ENCODE measurements at regions not wholly inside any gene's neighbourhood (a gene's known extent, or its start where the extent isn't known, plus 50 kb on each side); places are given as distances from the start of the nearest gene placed in this dataset.
"Not testable (repeated sequence)": the region's sequence is repeated elsewhere in the genome, so short reads cannot be mapped to it uniquely, and the experiment has no call there.

GRCh38 chr1:98575955-98576354, 85.6 kb upstream of the SNX7 start:
- TF ChIP-seq, protein P1, sequence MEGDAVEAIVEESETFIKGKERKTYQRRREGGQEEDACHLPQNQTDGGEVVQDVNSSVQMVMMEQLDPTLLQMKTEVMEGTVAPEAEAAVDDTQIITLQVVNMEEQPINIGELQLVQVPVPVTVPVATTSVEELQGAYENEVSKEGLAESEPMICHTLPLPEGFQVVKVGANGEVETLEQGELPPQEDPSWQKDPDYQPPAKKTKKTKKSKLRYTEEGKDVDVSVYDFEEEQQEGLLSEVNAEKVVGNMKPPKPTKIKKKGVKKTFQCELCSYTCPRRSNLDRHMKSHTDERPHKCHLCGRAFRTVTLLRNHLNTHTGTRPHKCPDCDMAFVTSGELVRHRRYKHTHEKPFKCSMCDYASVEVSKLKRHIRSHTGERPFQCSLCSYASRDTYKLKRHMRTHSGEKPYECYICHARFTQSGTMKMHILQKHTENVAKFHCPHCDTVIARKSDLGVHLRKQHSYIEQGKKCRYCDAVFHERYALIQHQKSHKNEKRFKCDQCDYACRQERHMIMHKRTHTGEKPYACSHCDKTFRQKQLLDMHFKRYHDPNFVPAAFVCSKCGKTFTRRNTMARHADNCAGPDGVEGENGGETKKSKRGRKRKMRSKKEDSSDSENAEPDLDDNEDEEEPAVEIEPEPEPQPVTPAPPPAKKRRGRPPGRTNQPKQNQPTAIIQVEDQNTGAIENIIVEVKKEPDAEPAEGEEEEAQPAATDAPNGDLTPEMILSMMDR (IDR thresholded peaks at IDR 0.05; ENCODE audit: insufficient read depth, missing control alignments), result no peak
- DNase-seq (ENCODE audit: insufficient read length, low spot score) (no peak), FAIRE-seq (no peak)

- FAIRE-seq, result peak; percentile 25
- no peak for DNase-seq (ENCODE audit: insufficient read length, low spot score)
- TF ChIP-seq, protein P1 (IDR thresholded peaks at IDR 0.05; ENCODE audit: insufficient read depth, missing control alignments), result no peak
These were observed 95.6 kb upstream of the SNX7 start for GRCh38 chr1:98565951-98566350.

DNA sequence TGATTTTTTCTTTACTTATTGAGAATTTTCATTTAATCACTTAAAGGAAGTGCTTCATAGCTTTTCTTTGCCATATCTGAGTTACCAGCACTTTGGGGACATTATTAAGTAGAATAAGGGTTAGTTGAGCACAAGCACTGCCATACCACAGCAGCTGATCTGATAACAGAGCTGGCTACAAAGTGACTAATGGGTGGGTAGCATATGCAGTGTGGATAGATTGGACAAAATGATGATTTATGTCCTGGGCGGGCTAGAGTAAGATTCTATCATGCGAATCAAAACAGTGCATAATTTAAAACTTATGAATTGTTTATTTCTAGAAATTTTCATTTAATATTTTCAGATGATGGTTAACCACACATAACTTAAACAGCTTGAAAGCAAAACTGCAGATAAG, 102.2 kb upstream of the SNX7 start:
- TF ChIP-seq, protein P1 (IDR thresholded peaks at IDR 0.05; ENCODE audit: insufficient read depth, missing control alignments), result no peak
- no peak for DNase-seq (ENCODE audit: insufficient read length, low spot score)
- no peak for FAIRE-seq

- TF ChIP-seq, protein P1 (IDR thresholded peaks at IDR 0.05; ENCODE audit: insufficient read depth, missing control alignments), result no peak
- DNase-seq (ENCODE audit: insufficient read length, low spot score) (no peak), FAIRE-seq (no peak)
These were observed 103.6 kb upstream of the SNX7 start for GRCh38 chr1:98557895-98558294.

DNA sequence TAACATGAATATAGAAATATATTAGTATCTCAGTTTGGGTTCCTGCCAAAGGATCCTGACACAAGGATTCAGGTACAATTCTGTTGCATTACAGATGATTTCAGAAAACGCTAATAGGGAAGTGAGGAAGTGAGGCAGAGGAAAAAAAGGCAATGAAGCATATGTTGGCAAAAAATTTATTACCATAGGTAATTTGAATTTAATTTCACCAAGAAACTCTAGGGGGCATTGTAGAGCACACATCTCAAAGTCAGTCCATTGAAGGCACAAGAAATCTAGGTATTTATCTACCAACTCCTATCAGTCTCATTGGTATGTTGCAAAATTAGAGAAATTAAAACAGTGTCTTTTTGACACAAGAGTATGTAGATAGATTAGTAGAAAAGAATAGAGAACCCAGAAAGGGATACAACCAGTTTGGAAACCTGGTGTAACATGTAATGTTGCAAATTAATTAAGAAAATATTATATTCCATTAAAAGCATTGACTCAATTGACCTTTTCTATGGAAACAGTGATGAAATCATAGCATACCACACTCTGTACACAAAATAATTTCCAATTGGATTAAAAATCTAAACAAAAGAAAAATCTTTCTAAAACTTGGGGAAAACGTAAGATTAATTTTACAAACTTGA, 104.9 kb upstream of the SNX7 start:
- DNase-seq (ENCODE audit: insufficient read length, low spot score) (no peak), FAIRE-seq (peak; percentile 35)
- TF ChIP-seq, protein P1 (IDR thresholded peaks at IDR 0.05; ENCODE audit: insufficient read depth, missing control alignments), result peak; percentile 48

GRCh38 chr1:98555814-98556213, 105.7 kb upstream of the SNX7 start:
- FAIRE-seq, result no peak
- DNase-seq (ENCODE audit: insufficient read length, low spot score), result no peak
- TF ChIP-seq, protein P1 (IDR thresholded peaks at IDR 0.05; ENCODE audit: insufficient read depth, missing control alignments), result no peak

DNA sequence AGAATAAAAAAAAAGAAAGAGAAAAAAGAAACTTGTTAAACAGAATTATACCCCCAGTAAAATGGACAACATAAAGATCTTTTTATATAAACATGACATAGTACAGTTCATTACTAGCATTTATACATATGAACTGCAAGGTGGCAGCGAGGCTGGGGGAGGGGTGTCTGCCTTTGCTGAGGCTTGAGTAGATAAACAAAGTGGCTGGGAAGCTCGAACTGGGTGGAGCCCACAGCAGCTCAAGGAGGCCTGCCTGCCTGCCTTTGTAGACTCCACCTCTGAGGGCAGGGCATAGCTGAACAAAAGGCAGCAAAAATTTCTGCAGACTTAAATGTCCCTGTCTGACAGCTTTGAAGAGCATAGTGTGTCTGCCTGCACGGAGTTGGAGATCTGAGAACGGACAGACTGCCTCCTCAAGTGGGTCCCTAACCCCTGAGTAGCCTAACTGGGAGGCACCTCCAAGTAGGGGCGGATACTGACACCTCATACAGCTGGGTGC, 108.9 kb upstream of the SNX7 start:
- not testable (repeated sequence) for FAIRE-seq; DNase-seq (ENCODE audit: insufficient read length, low spot score)
